Breast epithelium (tissue), 3 donors: ENCODE measurements at regions not wholly inside any gene's neighbourhood (a gene's known extent, or its start where the extent isn't known, plus 50 kb on each side); places are given as distances from the start of the nearest gene placed in this dataset.

Experiments
- POLR2A ChIP-seq: fragments of 450-650 bp; IDR thresholded peaks from one replicate; pipeline ENCODE4 v1.6.1; 2016; ENCODE audit warnings: antibody characterized with exemption, mild to moderate bottlenecking, moderate library complexity
- TF ChIP-seq, protein P1 (sequence below), 3 donors: fragments of 450-650 bp; IDR thresholded peaks; one replicate each; pipeline ENCODE4 v1.5.1; 2016 to 2017; ENCODE audit warnings: antibody characterized with exemption in 3 of 3, mild to moderate bottlenecking in 3 of 3, moderate library complexity in 3 of 3

DNA sequence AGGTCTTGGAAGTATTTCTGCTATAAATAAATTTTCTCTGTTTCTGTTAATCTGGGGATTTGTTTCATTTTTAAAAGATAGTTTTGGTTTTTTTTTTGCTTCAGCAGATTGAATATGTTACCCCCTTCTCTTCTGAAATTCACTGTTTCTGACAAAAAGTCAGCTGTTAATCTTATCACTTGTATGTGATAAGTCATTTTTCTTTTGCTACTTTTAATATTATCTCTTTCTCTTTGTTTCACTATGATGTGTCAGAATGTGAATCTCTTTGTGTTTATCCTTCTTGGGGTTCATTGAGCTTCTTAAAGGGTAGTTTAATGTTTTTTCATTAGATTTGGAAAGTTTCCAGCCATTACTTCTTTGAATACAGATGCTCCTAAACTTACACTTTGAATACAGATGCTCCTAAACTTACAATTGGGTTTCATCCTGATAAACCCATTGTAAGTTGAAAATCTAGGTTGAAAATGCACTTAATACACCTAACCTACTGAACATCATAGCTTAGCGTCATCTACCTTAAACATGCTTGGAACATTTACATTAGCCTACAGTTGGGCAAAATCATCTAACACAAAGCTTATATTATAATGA, 154.2 kb upstream of the COL21A1 start:
- TF ChIP-seq, protein P1, sequence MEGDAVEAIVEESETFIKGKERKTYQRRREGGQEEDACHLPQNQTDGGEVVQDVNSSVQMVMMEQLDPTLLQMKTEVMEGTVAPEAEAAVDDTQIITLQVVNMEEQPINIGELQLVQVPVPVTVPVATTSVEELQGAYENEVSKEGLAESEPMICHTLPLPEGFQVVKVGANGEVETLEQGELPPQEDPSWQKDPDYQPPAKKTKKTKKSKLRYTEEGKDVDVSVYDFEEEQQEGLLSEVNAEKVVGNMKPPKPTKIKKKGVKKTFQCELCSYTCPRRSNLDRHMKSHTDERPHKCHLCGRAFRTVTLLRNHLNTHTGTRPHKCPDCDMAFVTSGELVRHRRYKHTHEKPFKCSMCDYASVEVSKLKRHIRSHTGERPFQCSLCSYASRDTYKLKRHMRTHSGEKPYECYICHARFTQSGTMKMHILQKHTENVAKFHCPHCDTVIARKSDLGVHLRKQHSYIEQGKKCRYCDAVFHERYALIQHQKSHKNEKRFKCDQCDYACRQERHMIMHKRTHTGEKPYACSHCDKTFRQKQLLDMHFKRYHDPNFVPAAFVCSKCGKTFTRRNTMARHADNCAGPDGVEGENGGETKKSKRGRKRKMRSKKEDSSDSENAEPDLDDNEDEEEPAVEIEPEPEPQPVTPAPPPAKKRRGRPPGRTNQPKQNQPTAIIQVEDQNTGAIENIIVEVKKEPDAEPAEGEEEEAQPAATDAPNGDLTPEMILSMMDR (IDR thresholded peaks at IDR 0.05): no peak
- TF ChIP-seq POLR2A: no peak
